Endothelial cell of umbilical vein (primary cell): ENCODE measurements at regions not wholly inside any gene's neighbourhood (a gene's known extent, or its start where the extent isn't known, plus 50 kb on each side); places are given as distances from the start of the nearest gene placed in this dataset.

Source experiments
- BruUV-seq: library from RNA; stranded (reverse); fragments of 400-500 nt; replicated peaks from 2 replicates; lab custom pipeline; 2021; lab: Mats Ljungman, UMichigan
- CTCF ChIA-PET: fragments of 300-600, 350-600 bp; sonication (Branson Sonifier 250); formaldehyde crosslinking; loops from one replicate; lab custom pipeline; 2021; ENCODE audit warnings: antibody characterized with exemption, inconsistent platforms; lab: Charles Lee
- POLR2A ChIA-PET: fragments of 300-600, 350-600 bp; sonication (Branson Sonifier 250); formaldehyde crosslinking; loops from one replicate; lab custom pipeline; 2021; ENCODE audit warnings: antibody characterized with exemption, inconsistent platforms; lab: Charles Lee
- DNase-seq: peaks from one replicate; pipeline ENCODE4 v3.0.0-alpha.2; 2011; ENCODE audit warnings: low read depth, low spot score
- FAIRE-seq: peaks from 2 replicates; lab custom pipeline; 2011; peaks lifted over from hg19 to GRCh38; lab: Jason Lieb, UNC
- H2AFZ ChIP-seq: 2 replicates; pipeline ENCODE4 v1.6.0; 2012; ENCODE audit warnings: low read depth, low read length, control low read depth, inconsistent platforms
- H3K27ac ChIP-seq: 2 replicates; pipeline ENCODE4 v1.5.1; 2011; ENCODE audit warnings: low read depth, mild to moderate bottlenecking, control low read depth, low read length, moderate library complexity; ENCODE audit not compliant: insufficient read depth
- H3K27me3 ChIP-seq, 2 experiments: 2 replicates each; pipeline versions ENCODE4 v1.6.0 to v1.6.1; 2011; ENCODE audit warnings: low read length in 2 of 2, mixed read lengths in 1 of 2; ENCODE audit not compliant: control insufficient read depth in 2 of 2, insufficient read depth in 2 of 2
- H3K36me3 ChIP-seq, 2 experiments: 2 replicates in 1 of 2; 3 replicates in 1 of 2; pipeline ENCODE4 v1.5.1; 2011; ENCODE audit warnings: low read length in 2 of 2, mild to moderate bottlenecking in 1 of 2, moderate library complexity in 1 of 2; ENCODE audit not compliant: control insufficient read depth in 2 of 2, insufficient read depth in 2 of 2; ENCODE audit errors: extremely low read depth in 1 of 2
- H3K4me1 ChIP-seq: 3 replicates; pipeline ENCODE4 v1.5.1; 2011; ENCODE audit warnings: mild to moderate bottlenecking, low read length; ENCODE audit not compliant: control insufficient read depth, insufficient read depth; ENCODE audit errors: extremely low read depth
- H3K4me2 ChIP-seq: 2 replicates; pipeline ENCODE4 v1.6.1; 2011; ENCODE audit warnings: low read length, control low read depth, mixed read lengths; ENCODE audit not compliant: insufficient read depth
- H3K4me3 ChIP-seq, 3 experiments: fragments of 200-600 bp in 1 of 3; sonication (generic), shearing (Covaris generic) in 1 of 3; replicated peaks in 1 of 3; 2 replicates each; pipeline ENCODE4 v1.5.1; 2011 to 2016; ENCODE audit warnings: control low read depth in 3 of 3, low read length in 3 of 3, mild to moderate bottlenecking in 2 of 3, inconsistent platforms in 1 of 3, low read depth in 1 of 3, moderate library complexity in 1 of 3; ENCODE audit not compliant: insufficient read depth in 1 of 3
- H3K79me2 ChIP-seq: 2 replicates; pipeline ENCODE4 v1.6.0; 2012; ENCODE audit warnings: low read length, inconsistent platforms; ENCODE audit not compliant: control insufficient read depth, insufficient read depth
- H3K9ac ChIP-seq: replicated peaks from 2 replicates; pipeline ENCODE3; 2011; ENCODE audit warnings: low read length, control low read depth; ENCODE audit not compliant: insufficient read depth; ENCODE audit errors: extremely low read depth
- H3K9me1 ChIP-seq: replicated peaks from 3 replicates; pipeline ENCODE4 v1.6.0; 2011; ENCODE audit warnings: mild to moderate bottlenecking, low read length; ENCODE audit not compliant: control insufficient read depth, insufficient read depth; ENCODE audit errors: extremely low read depth
- H3K9me3 ChIP-seq: replicated peaks from 2 replicates; pipeline ENCODE4 v1.5.1; 2012; ENCODE audit warnings: low read length, inconsistent platforms; ENCODE audit not compliant: control insufficient read depth, insufficient read depth
- H4K20me1 ChIP-seq: replicated peaks from 2 replicates; pipeline ENCODE3; 2011; ENCODE audit warnings: mild to moderate bottlenecking, low read length; ENCODE audit not compliant: control insufficient read depth, insufficient read depth; ENCODE audit errors: extremely low read depth
- CTCF ChIP-seq, 2 donors: IDR thresholded peaks; 1 replicate in 1 of 2; 2 replicates in 1 of 2; pipeline ENCODE4 v1.5.1; 2011; ENCODE audit warnings: low read length in 2 of 2, mild to moderate bottlenecking in 2 of 2, moderate library complexity in 2 of 2, control low read depth in 1 of 2, inconsistent platforms in 1 of 2, low read depth in 1 of 2; ENCODE audit not compliant: insufficient read depth in 1 of 2; ENCODE audit errors: extremely low read depth in 1 of 2
- EZH2 ChIP-seq: IDR thresholded peaks from 2 replicates; pipeline ENCODE4 v1.6.1; 2012; ENCODE audit warnings: borderline replicate concordance, low read depth, mild to moderate bottlenecking, moderate library complexity, low read length, inconsistent platforms; ENCODE audit not compliant: severe bottlenecking
- FOS ChIP-seq: IDR thresholded peaks from 2 replicates; pipeline ENCODE4 v1.6.1; 2011; ENCODE audit warnings: mild to moderate bottlenecking, low read length, moderate library complexity, borderline replicate concordance; ENCODE audit not compliant: insufficient read depth
- GATA2 ChIP-seq: IDR thresholded peaks from 2 replicates; pipeline ENCODE4 v1.7.0; 2011; ENCODE audit warnings: low read depth, mild to moderate bottlenecking, moderate library complexity, mixed read lengths, low read length; ENCODE audit not compliant: insufficient read length, insufficient read depth
- JUN ChIP-seq: IDR thresholded peaks from 2 replicates; pipeline ENCODE4 v1.6.1; 2011; ENCODE audit warnings: borderline replicate concordance, low read depth; ENCODE audit not compliant: insufficient read length, insufficient read depth
- MAX ChIP-seq: IDR thresholded peaks from 2 replicates; pipeline ENCODE4 v1.6.1; 2011; ENCODE audit not compliant: insufficient read depth, insufficient read length
- MYC ChIP-seq: IDR thresholded peaks from one replicate; pipeline ENCODE4 v1.6.1; 2011; ENCODE audit warnings: mild to moderate bottlenecking, low read depth, low read length
- POLR2A ChIP-seq: IDR thresholded peaks from 2 replicates; pipeline ENCODE4 v1.6.1; 2012; ENCODE audit warnings: low read depth, mild to moderate bottlenecking, control low read depth, low read length
- POLR2AphosphoS5 ChIP-seq: IDR thresholded peaks from 2 replicates; pipeline ENCODE4 v1.6.1; 2012; ENCODE audit warnings: low read depth, mild to moderate bottlenecking, control low read depth, low read length, moderate library complexity; ENCODE audit not compliant: insufficient read depth
- dilution Hi-C: fragments of 300-500 bp; cut with MboI; formaldehyde crosslinking; loops from one replicate; pipeline ENCODE4 v1.15.0; 2019; ENCODE audit warnings: low sequenced_read_pairs; ENCODE audit not compliant: extremely low pct_ligation_motif_present
- intact Hi-C: fragments of 100-400 bp; cut with micrococcal nuclease; formaldehyde crosslinking; loops from one replicate; pipeline ENCODE4 v1.10.0; 2022

- Histone ChIP-seq H3K4me3 (no peak overlapping the region), H3K9me3 (no peaks in the 10 kb centered on the region), H3K79me2 (no peaks in the 10 kb centered on the region), H3K36me3 (no peaks in the 10 kb centered on the region), H3K9me1 (no peaks in the 10 kb centered on the region), H3K4me2 (no peak overlapping the region), H3K27me3 (no peaks in the 10 kb centered on the region), H3K9ac (no peak overlapping the region), H3K4me1 (no peaks in the 10 kb centered on the region), H3K27ac (no peak overlapping the region), H4K20me1 (no peaks in the 10 kb centered on the region), H2AFZ (no peak overlapping the region)
- FAIRE-seq (no peak), DNase-seq (no peak)
- ChIA-PET POLR2A (no interaction called here), CTCF (no interaction called here)
- intact Hi-C loops = no loop called here
- no TSS peak for BruUV-seq
- dilution Hi-C loops = no loop called here
- TF ChIP-seq FOS (no peak), GATA2 (no peak), JUN (no peak)
These were observed 100.9 kb downstream of the MAGEB17 start for GRCh38 chrX:16268206-16268605.

- Histone ChIP-seq H3K9me1 (no peaks in the 10 kb centered on the region), H3K9ac (no peak overlapping the region), H3K27me3 (no peaks in the 10 kb centered on the region), H4K20me1 (no peaks in the 10 kb centered on the region), H2AFZ (no peak overlapping the region), H3K36me3 (no peaks in the 10 kb centered on the region), H3K4me2 (no peak overlapping the region), H3K4me3 (no peak overlapping the region), H3K79me2 (no peaks in the 10 kb centered on the region), H3K27ac (no peak overlapping the region), H3K9me3 (no peaks in the 10 kb centered on the region), H3K4me1 (no peaks in the 10 kb centered on the region)
- ChIA-PET POLR2A (no interaction called here), CTCF (no interaction called here)
- BruUV-seq = no TSS peak
- dilution Hi-C loops (no loop called here), intact Hi-C loops (no loop called here)
- no peak for TF ChIP-seq POLR2A
- TF ChIP-seq MYC = no peak
- TF ChIP-seq POLR2AphosphoS5 = no peak
- TF ChIP-seq CTCF (IDR thresholded peaks at IDR 0.05; ENCODE audit: extremely low read depth in 1 of 2, insufficient read depth in 1 of 2, low read depth in 1 of 2, low read length in 2 of 2) = no peak
- no peak for TF ChIP-seq GATA2
- TF ChIP-seq EZH2 = no peak
- TF ChIP-seq FOS = no peak
- no peak for TF ChIP-seq JUN
- no peak for TF ChIP-seq MAX
- DNase-seq (no peak), FAIRE-seq (no peak)
These were observed 111.6 kb downstream of the MAGEB17 start for GRCh38 chrX:16278927-16279326.
